HG02852 (cell line): ENCODE measurements at regions not wholly inside any gene's neighbourhood (a gene's known extent, or its start where the extent isn't known, plus 50 kb on each side); places are given as distances from the start of the nearest gene placed in this dataset.

Experiments used
- ATAC-seq: cut with Tn5 transposase; IDR thresholded peaks from one replicate; pipeline ENCODE4 v1.9.1; 2021; ENCODE audit warnings: mild to moderate bottlenecking, moderate library complexity; ENCODE audit not compliant: unreplicated experiment

GRCh38 chr7:88700725-88701124, 58.8 kb upstream of the ZNF804B start:
- peak; percentile 75 for ATAC-seq

- no peak for ATAC-seq
Observed at GRCh38 chr7:88694207-88694606, 65.3 kb upstream of the ZNF804B start.

DNA sequence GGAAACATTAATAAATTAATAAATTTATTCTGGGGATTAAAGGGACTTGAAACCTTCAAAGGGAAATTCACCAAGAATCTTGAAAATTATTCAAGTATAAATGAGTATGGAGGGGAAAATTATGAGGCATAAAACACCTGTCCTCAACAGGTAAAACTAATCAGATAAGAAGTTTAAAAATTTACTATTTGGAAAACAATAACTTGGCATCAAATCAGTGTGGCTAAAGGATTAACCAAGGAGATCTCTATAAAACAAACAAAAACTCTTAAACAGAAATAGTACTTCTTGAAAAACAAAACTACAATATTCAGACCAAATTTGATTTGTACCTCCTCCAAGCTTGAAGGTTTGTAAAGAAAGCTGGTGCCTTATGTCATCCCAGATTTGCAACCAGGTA, 66.4 kb upstream of the ZNF804B start:
- ATAC-seq: no peak

DNA sequence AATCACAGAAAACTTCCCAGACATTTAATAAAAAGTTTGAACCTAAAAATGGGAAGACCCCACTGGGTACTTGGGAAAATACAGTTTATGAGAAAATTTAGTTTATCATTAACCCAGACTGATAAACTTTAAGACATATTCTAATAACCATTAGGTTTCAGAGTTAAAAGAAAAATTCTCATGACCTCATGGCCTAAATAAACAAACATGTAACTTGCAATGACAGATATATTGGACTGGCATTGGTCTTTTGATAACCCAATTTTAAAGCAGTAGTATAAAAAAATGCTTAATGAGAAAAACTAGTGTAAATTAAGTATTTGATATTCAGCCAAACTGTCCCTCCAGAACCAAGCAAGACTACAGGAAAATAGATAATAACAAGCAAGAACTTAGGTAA, 67.0 kb upstream of the ZNF804B start:
- ATAC-seq: no peak

DNA sequence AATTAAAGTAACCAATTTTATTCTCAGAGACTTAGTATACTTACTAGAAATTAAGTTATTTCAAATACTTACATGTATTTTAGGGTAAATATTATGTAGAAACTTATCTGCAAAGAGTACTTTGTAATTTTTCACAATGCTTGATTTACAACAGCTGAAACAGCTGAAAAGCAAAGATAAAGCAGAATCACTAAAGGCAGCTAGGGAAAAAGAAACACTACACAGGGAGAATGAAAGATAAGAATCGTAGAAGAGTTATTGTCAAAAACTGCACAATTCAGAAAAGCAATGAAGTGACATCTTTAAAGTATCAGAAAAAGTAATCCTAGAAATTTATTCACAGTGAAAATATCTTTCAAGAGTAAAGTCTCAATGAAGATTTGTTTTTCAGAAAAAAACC, 69.7 kb upstream of the ZNF804B start:
- ATAC-seq: no peak

- no peak for ATAC-seq
Observed at GRCh38 chr7:88688222-88688621, 71.3 kb upstream of the ZNF804B start.

- no peak for ATAC-seq
Observed at GRCh38 chr7:88686468-88687229, 72.9 kb upstream of the ZNF804B start.

DNA sequence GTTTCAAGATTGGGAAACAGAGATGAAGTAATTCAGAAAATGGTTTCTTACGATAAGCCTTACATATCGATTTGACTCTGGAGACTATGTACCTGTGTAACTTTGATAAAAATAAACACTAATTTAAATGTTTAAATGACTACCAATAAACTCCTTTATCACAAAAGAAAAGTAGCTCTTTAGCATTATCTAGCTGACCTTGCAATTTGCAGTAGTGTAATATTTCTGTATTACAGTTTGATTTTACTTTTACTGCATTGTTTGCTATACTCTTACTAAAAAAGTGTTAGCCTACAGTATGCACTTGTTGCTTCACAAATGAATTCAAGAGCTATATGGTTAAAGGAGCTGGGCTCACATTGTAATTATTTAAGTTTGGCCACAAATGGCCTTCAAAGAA, 77.8 kb upstream of the ZNF804B start:
- no peak for ATAC-seq

DNA sequence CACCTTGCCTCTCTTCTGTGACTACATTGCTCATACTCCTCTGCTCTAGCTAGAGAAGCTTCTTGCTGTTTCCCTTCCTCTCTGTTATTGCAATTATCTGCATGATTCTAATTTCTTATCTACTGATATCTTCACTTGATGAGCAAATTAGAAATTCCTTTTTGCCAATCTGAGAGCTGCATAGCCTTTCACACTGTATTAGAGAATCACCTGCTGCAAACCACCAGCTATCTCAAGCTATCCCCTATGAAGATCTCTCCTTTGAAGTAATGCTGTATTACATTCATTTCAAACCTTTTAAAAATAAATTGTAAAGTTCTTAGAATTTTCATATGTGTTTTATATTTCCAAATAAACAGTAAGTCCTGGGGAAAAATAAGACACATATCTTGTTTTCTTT, 89.0 kb upstream of the ZNF804B start:
- peak; percentile 38 for ATAC-seq

DNA sequence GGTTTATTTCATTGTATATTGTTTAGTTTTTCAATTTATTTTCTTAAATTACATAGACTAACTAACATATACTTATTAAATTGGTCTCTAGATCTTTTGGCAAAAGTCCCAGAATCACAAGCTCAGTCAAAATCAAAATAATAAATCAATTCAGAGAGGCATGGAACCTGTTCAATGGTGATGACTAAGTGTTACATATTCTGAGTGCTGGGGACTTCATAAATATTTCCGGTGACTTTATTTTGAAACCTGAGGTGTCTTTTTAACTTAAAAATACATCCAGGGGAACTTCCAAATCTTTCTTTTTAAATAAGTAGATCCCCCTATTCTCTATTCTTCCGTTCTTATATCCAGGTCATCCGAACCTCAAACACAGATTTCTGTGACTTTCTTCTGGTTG, 89.6 kb upstream of the ZNF804B start:
- peak; percentile 62 for ATAC-seq

- no peak for ATAC-seq
Observed at GRCh38 chr7:88668591-88668990, 90.9 kb upstream of the ZNF804B start.

GRCh38 chr7:88666626-88667025, 92.9 kb upstream of the ZNF804B start:
- ATAC-seq: no peak

GRCh38 chr7:88665892-88666514, 93.5 kb upstream of the ZNF804B start:
- ATAC-seq: no peak

DNA sequence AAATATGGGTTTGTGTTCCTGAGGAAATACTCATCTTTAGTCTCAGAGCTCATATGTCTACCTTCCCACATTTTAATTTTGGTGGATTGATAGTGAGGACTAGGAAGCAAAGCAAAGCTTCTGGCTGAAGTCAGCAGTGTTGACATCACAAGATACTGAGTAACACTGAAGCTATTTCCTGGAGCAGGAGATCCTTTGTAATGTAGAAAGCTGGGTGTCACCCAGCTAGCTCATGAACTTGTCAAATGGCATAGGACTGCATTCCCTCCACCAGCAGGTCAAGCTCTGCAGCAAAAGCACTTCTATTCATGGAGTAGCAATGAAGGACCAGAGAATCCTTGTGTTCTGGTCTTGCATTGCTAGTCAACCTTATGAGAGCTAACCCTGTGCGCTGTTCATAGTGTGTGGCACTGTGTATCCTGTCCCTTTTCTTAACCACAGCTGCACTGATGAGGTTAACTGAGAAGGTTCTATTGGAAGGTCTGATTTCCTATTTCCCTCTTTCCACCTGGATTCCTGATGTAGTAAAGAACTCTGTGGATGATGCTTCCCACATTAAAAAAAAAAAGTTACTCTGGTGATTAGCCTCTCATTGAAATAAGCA, 94.8 kb upstream of the ZNF804B start:
- ATAC-seq: no peak

DNA sequence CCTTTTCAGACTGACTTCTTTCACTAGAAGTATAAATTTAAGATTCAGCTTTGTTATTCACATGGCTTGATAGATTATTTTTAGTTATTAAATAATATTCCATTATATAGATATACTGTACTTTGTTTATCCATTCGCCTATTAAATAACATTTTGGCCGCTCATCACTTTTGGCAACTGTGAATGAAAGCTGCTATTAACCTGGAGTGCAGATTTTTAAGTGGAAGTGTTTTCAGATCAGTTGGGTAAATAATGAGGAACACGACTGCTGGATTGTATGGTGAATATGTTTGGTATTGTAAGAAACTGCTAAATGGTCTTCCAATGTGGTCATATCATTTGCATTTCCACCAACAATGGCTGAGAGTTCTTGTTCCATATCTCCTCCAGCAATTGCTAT, 97.6 kb upstream of the ZNF804B start:
- no peak for ATAC-seq

- no peak for ATAC-seq
Observed at GRCh38 chr7:88647825-88648224, 111.7 kb upstream of the ZNF804B start.

DNA sequence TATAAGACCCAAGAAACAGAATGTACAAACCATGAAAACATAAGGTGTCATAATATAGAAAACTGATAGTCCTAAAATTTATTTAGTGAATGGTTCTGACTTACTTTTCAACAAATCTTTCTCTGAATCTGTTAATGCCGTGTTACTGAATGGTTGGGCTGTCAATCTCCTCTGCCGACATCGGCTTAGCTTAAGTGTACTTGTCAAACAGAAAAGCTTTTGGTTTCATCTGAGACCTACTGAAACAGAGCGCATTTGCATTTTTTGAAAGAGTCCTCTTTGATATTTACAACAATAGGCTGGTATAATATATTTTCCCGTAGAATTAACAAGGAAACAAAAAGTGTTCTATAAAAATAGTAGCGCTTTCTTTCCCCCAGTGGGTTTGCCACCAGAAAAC, 120.9 kb upstream of the ZNF804B start:
- ATAC-seq: no peak

DNA sequence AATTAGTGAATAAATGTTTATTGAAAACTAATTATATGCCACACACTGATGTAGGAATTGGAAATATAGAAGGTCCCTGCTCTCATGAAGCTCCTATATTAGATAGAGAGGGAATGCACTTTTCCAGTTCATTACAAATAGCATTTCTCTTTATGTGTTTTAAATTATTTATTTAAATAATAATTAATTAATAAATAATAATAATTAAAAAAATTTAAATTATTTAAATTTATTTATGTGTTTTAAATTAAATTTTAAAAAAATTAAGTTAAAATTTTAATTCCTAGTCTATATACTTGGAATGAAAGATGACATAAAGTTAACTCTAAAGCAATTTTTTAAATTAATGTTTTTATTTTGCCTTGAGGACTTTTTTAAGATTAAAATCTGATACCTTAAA, 121.7 kb upstream of the ZNF804B start:
- no peak for ATAC-seq

GRCh38 chr7:88635149-88635548, 124.4 kb upstream of the ZNF804B start:
- no peak for ATAC-seq

DNA sequence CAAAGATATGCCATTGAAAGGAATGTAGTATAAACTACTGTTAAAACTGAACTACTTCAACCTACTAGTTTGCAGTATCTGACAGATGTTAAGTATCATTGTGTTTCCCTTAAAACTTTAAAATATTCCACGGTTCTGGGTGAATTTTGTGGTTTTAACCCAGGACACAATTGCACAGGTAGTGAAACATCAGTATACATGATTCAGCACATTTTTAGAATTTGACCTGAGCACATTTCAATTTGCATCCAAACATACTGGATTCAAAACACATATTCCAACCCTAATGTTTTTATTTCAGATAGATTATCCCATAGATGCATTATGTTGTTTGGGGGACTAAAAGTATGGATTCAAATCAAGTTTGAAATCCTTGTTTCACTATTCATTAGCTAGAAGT, 129.9 kb upstream of the ZNF804B start:
- no peak for ATAC-seq

GRCh38 chr7:88628363-88629085, 131.0 kb upstream of the ZNF804B start:
- ATAC-seq: peak; percentile 100

GRCh38 chr7:88617185-88617584, 142.3 kb upstream of the ZNF804B start:
- ATAC-seq: no peak
